Liver (tissue), 3 donors: ENCODE measurements at regions not wholly inside any gene's neighbourhood (a gene's known extent, or its start where the extent isn't known, plus 50 kb on each side); places are given as distances from the start of the nearest gene placed in this dataset.

ENCODE experiments used
- EGR1 ChIP-seq, 2 donors: IDR thresholded peaks; 2 replicates each; pipeline ENCODE4 v1.6.1; 2016 to 2018; ENCODE audit warnings: antibody characterized with exemption in 2 of 2, low read depth in 2 of 2
- GABPA ChIP-seq, 2 donors: IDR thresholded peaks in 1 of 2; conservative IDR thresholded peaks in 1 of 2; 2 replicates each; pipeline ENCODE4 v1.6.1; 2016; ENCODE audit warnings: antibody characterized with exemption in 2 of 2, mild to moderate bottlenecking in 1 of 2, moderate library complexity in 1 of 2
- HNF4A ChIP-seq, 2 donors: conservative IDR thresholded peaks; 2 replicates each; pipeline ENCODE4 v1.6.1; 2016; ENCODE audit warnings: antibody characterized with exemption in 2 of 2, mild to moderate bottlenecking in 2 of 2
- JUND ChIP-seq, 2 donors: IDR thresholded peaks; 2 replicates each; pipeline ENCODE4 v1.6.1; 2016; ENCODE audit warnings: antibody characterized with exemption in 2 of 2
- NR2F2 ChIP-seq: IDR thresholded peaks from 2 replicates; pipeline ENCODE4 v1.6.1; 2016; ENCODE audit warnings: antibody characterized with exemption
- RAD21 ChIP-seq, 2 donors: IDR thresholded peaks; 2 replicates each; pipeline ENCODE4 v1.6.1; 2016; ENCODE audit warnings: antibody characterized with exemption in 2 of 2, mild to moderate bottlenecking in 2 of 2
- SP1 ChIP-seq: IDR thresholded peaks from 2 replicates; pipeline ENCODE4 v1.6.1; 2018; ENCODE audit warnings: antibody characterized with exemption, mild to moderate bottlenecking
- TAF1 ChIP-seq: conservative IDR thresholded peaks from 2 replicates; pipeline ENCODE4 v1.6.1; 2016; ENCODE audit warnings: antibody characterized with exemption, mild to moderate bottlenecking
- YY1 ChIP-seq: IDR thresholded peaks from 2 replicates; pipeline ENCODE4 v1.6.1; 2016; ENCODE audit warnings: antibody characterized with exemption, mild to moderate bottlenecking
- TF ChIP-seq, protein P1 (sequence below): fragments of 150-350 bp; IDR thresholded peaks from 2 replicates; pipeline ENCODE4 v1.5.1; 2017; ENCODE audit warnings: improper control_type of control experiment, low read depth, low read length; ENCODE audit not compliant: missing input control
- TF ChIP-seq, protein P2 (sequence below): IDR thresholded peaks from 2 replicates; pipeline ENCODE4 v1.6.1; 2016; ENCODE audit warnings: antibody characterized with exemption
- TF ChIP-seq, protein P3 (sequence below): IDR thresholded peaks from 2 replicates; pipeline ENCODE4 v1.6.1; 2016; ENCODE audit warnings: antibody characterized with exemption, mild to moderate bottlenecking
- TF ChIP-seq, protein P4 (sequence below): IDR thresholded peaks from 2 replicates; pipeline ENCODE4 v1.6.1; 2016; ENCODE audit warnings: antibody characterized with exemption
- TF ChIP-seq, protein P5 (sequence below): IDR thresholded peaks from 2 replicates; pipeline ENCODE4 v1.6.1; 2016; ENCODE audit warnings: antibody characterized with exemption
- donor health status: healthy.
- donor health status: healthy.

DNA sequence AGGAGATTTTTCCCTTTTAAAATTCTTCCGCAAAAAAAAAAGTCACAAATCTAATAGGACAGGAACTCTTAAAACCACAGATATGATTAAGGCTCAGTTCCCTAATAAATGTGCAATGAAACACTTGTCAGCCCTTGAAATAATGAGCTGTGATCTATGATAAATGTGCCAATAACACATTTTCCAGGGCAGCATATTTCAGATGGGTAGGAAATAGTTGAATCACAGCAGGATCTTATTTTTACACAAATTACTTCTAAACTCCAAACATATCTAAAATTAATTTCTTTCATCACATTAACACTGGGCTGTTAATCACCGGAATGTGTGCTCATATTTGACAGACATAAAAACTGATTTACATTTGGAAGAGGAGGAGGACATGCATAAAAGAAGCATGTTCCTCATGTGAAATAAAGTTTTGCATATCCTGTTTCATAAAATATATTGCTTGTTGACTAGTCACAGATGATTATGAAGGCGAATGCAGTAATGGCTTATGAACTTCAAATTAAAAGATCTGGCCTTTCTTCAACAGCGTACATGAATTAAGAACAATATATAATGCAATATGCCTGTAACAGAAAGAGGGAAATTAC lies 281.4 kb downstream of the PAX3 start:
- TF ChIP-seq, protein P1, sequence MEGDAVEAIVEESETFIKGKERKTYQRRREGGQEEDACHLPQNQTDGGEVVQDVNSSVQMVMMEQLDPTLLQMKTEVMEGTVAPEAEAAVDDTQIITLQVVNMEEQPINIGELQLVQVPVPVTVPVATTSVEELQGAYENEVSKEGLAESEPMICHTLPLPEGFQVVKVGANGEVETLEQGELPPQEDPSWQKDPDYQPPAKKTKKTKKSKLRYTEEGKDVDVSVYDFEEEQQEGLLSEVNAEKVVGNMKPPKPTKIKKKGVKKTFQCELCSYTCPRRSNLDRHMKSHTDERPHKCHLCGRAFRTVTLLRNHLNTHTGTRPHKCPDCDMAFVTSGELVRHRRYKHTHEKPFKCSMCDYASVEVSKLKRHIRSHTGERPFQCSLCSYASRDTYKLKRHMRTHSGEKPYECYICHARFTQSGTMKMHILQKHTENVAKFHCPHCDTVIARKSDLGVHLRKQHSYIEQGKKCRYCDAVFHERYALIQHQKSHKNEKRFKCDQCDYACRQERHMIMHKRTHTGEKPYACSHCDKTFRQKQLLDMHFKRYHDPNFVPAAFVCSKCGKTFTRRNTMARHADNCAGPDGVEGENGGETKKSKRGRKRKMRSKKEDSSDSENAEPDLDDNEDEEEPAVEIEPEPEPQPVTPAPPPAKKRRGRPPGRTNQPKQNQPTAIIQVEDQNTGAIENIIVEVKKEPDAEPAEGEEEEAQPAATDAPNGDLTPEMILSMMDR = no peak
- TF ChIP-seq EGR1 (IDR thresholded peaks at IDR 0.05; ENCODE audit: low read depth in 2 of 2) (no peak), GABPA (IDR thresholded peaks at IDR 0.05 in 1 of 2, conservative IDR thresholded peaks at IDR 0.05 in 1 of 2) (no peak), JUND (IDR thresholded peaks at IDR 0.05) (no peak), NR2F2 (no peak), RAD21 (IDR thresholded peaks at IDR 0.05) (no peak), TAF1 (no peak), YY1 (no peak), HNF4A (conservative IDR thresholded peaks at IDR 0.05) (no peak), SP1 (no peak)
- TF ChIP-seq, protein P2, sequence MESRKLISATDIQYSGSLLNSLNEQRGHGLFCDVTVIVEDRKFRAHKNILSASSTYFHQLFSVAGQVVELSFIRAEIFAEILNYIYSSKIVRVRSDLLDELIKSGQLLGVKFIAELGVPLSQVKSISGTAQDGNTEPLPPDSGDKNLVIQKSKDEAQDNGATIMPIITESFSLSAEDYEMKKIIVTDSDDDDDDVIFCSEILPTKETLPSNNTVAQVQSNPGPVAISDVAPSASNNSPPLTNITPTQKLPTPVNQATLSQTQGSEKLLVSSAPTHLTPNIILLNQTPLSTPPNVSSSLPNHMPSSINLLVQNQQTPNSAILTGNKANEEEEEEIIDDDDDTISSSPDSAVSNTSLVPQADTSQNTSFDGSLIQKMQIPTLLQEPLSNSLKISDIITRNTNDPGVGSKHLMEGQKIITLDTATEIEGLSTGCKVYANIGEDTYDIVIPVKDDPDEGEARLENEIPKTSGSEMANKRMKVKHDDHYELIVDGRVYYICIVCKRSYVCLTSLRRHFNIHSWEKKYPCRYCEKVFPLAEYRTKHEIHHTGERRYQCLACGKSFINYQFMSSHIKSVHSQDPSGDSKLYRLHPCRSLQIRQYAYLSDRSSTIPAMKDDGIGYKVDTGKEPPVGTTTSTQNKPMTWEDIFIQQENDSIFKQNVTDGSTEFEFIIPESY = no peak
- TF ChIP-seq, protein P3, sequence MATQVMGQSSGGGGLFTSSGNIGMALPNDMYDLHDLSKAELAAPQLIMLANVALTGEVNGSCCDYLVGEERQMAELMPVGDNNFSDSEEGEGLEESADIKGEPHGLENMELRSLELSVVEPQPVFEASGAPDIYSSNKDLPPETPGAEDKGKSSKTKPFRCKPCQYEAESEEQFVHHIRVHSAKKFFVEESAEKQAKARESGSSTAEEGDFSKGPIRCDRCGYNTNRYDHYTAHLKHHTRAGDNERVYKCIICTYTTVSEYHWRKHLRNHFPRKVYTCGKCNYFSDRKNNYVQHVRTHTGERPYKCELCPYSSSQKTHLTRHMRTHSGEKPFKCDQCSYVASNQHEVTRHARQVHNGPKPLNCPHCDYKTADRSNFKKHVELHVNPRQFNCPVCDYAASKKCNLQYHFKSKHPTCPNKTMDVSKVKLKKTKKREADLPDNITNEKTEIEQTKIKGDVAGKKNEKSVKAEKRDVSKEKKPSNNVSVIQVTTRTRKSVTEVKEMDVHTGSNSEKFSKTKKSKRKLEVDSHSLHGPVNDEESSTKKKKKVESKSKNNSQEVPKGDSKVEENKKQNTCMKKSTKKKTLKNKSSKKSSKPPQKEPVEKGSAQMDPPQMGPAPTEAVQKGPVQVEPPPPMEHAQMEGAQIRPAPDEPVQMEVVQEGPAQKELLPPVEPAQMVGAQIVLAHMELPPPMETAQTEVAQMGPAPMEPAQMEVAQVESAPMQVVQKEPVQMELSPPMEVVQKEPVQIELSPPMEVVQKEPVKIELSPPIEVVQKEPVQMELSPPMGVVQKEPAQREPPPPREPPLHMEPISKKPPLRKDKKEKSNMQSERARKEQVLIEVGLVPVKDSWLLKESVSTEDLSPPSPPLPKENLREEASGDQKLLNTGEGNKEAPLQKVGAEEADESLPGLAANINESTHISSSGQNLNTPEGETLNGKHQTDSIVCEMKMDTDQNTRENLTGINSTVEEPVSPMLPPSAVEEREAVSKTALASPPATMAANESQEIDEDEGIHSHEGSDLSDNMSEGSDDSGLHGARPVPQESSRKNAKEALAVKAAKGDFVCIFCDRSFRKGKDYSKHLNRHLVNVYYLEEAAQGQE = no peak
- TF ChIP-seq, protein P4, sequence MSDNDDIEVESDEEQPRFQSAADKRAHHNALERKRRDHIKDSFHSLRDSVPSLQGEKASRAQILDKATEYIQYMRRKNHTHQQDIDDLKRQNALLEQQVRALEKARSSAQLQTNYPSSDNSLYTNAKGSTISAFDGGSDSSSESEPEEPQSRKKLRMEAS = no peak
- TF ChIP-seq, protein P5, sequence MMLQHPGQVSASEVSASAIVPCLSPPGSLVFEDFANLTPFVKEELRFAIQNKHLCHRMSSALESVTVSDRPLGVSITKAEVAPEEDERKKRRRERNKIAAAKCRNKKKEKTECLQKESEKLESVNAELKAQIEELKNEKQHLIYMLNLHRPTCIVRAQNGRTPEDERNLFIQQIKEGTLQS = no peak
